Effector memory CD8-positive, alpha-beta T cell (primary cell): ENCODE measurements at regions not wholly inside any gene's neighbourhood (a gene's known extent, or its start where the extent isn't known, plus 50 kb on each side); places are given as distances from the start of the nearest gene placed in this dataset.

ENCODE experiments used
- ATAC-seq: fragments of 150-1000 bp; cut with Tn5 transposase; replicated peaks from 2 replicates; pipeline ENCODE4 v1.10.0; 2021; ENCODE audit warnings: mild to moderate bottlenecking, moderate library complexity
- DNase-seq, 3 experiments: peaks; one replicate each; pipeline ENCODE4 v3.0.0; 2021
- H3K27ac Mint-ChIP-seq, 2 donors: one replicate each; pipeline ENCODE4 v1.8.0; 2022; ENCODE audit warnings: mild to moderate bottlenecking in 2 of 2, mixed read lengths in 2 of 2, moderate library complexity in 2 of 2
- H3K27me3 Mint-ChIP-seq, 2 donors: one replicate each; pipeline ENCODE4 v1.8.0; 2022; ENCODE audit warnings: mixed read lengths in 2 of 2
- H3K36me3 Mint-ChIP-seq: one replicate; pipeline ENCODE4 v1.8.0; 2022; ENCODE audit warnings: mild to moderate bottlenecking, moderate library complexity, mixed read lengths; ENCODE audit not compliant: insufficient read depth
- H3K4me1 Mint-ChIP-seq, 2 donors: one replicate each; pipeline ENCODE4 v1.8.0; 2022; ENCODE audit warnings: low read depth in 2 of 2, mixed read lengths in 2 of 2
- H3K4me3 Mint-ChIP-seq, 2 donors: one replicate each; pipeline ENCODE4 v1.8.0; 2022; ENCODE audit warnings: mild to moderate bottlenecking in 2 of 2, mixed read lengths in 2 of 2, moderate library complexity in 2 of 2
- H3K9me3 Mint-ChIP-seq, 2 donors: one replicate each; pipeline ENCODE4 v1.8.0; 2022; ENCODE audit warnings: mixed read lengths in 2 of 2

- Mint-ChIP-seq H3K27ac (no peak overlapping the region), H3K9me3 (no peaks in the 10 kb centered on the region), H3K27me3 (no peaks in the 10 kb centered on the region), H3K4me1 (no peaks in the 10 kb centered on the region), H3K36me3 (no peaks in the 10 kb centered on the region), H3K4me3 (no peak overlapping the region)
- ATAC-seq (no peak), DNase-seq (no peak)
Observed at GRCh38 chr1:242774256-242774655, 249.8 kb upstream of the PLD5 start.

- H3K36me3 Mint-ChIP-seq: no peaks in the 10 kb centered on the region
- no peak for DNase-seq
- no peaks in the 10 kb centered on the region for H3K27me3 Mint-ChIP-seq
- no peak for ATAC-seq
- H3K9me3 Mint-ChIP-seq: peaks cover 0 to 1% of the 10 kb centered on the region in 2 donors
- no peak overlapping the region for H3K27ac Mint-ChIP-seq
- no peaks in the 10 kb centered on the region for H3K4me1 Mint-ChIP-seq
- no peak overlapping the region for H3K4me3 Mint-ChIP-seq
Observed at GRCh38 chr1:242770366-242770765, 245.9 kb upstream of the PLD5 start.

- ATAC-seq: no peak
- no peak overlapping the region for H3K27ac Mint-ChIP-seq
- no peaks in the 10 kb centered on the region for H3K4me1 Mint-ChIP-seq
- H3K9me3 Mint-ChIP-seq: peaks cover 6 to 8% of the 10 kb centered on the region in 2 donors
- no peaks in the 10 kb centered on the region for H3K36me3 Mint-ChIP-seq
- H3K27me3 Mint-ChIP-seq: no peaks in the 10 kb centered on the region
- no peak overlapping the region for H3K4me3 Mint-ChIP-seq
- no peak for DNase-seq
Observed at GRCh38 chr1:242764161-242764560, 239.7 kb upstream of the PLD5 start.

GRCh38 chr1:242761556-242761955 lies 237.1 kb upstream of the PLD5 start:
- no peaks in the 10 kb centered on the region for H3K36me3 Mint-ChIP-seq
- H3K4me1 Mint-ChIP-seq: no peaks in the 10 kb centered on the region
- no peak overlapping the region for H3K4me3 Mint-ChIP-seq

GRCh38 chr1:242754926-242755325 lies 230.4 kb upstream of the PLD5 start:
- Mint-ChIP-seq H3K4me1 (no peaks in the 10 kb centered on the region), H3K36me3 (no peaks in the 10 kb centered on the region), H3K4me3 (no peak overlapping the region), H3K27ac (no peak overlapping the region), H3K9me3 (peaks cover 0 to 2% of the 10 kb centered on the region in 2 donors), H3K27me3 (no peaks in the 10 kb centered on the region)
- DNase-seq (no peak), ATAC-seq (no peak)

More at GRCh38 chr1:242761556-242761955, 237.1 kb upstream of the PLD5 start:
- no peak overlapping the region for H3K27ac Mint-ChIP-seq
- DNase-seq: no peak
- H3K9me3 Mint-ChIP-seq: peaks cover 8% of the 10 kb centered on the region in 2 donors
- no peak for ATAC-seq
- no peaks in the 10 kb centered on the region for H3K27me3 Mint-ChIP-seq

- Mint-ChIP-seq H3K4me1 (no peaks in the 10 kb centered on the region), H3K27me3 (no peaks in the 10 kb centered on the region), H3K9me3 (peaks cover 0 to 2% of the 10 kb centered on the region in 2 donors), H3K27ac (no peak overlapping the region), H3K36me3 (no peaks in the 10 kb centered on the region), H3K4me3 (no peak overlapping the region)
- no peak for DNase-seq
- no peak for ATAC-seq
Observed at GRCh38 chr1:242754125-242754524, 229.6 kb upstream of the PLD5 start.

- Mint-ChIP-seq H3K36me3 (no peaks in the 10 kb centered on the region), H3K4me3 (no peak overlapping the region), H3K4me1 (no peaks in the 10 kb centered on the region), H3K27ac (no peak overlapping the region), H3K9me3 (peaks cover 0 to 15% of the 10 kb centered on the region in 2 donors), H3K27me3 (no peaks in the 10 kb centered on the region)
- DNase-seq (no peak), ATAC-seq (no peak)
Observed at GRCh38 chr1:242747233-242747632, 222.7 kb upstream of the PLD5 start.

- no peak for ATAC-seq
- Mint-ChIP-seq H3K27me3 (no peaks in the 10 kb centered on the region), H3K4me1 (no peaks in the 10 kb centered on the region), H3K27ac (no peak overlapping the region), H3K36me3 (no peaks in the 10 kb centered on the region), H3K9me3 (peaks cover 5 to 25% of the 10 kb centered on the region in 2 donors), H3K4me3 (no peak overlapping the region)
- no peak for DNase-seq
Observed at GRCh38 chr1:242745079-242745478, 220.6 kb upstream of the PLD5 start.

- no peak for ATAC-seq
Observed at GRCh38 chr1:242743983-242744780, 219.7 kb upstream of the PLD5 start.

GRCh38 chr1:242738702-242739645 lies 214.5 kb upstream of the PLD5 start:
- peaks cover 6 to 24% of the 10 kb centered on the region in 2 donors for H3K9me3 Mint-ChIP-seq
- ATAC-seq: no peak

More at GRCh38 chr1:242743983-242744780, 219.7 kb upstream of the PLD5 start:
- Mint-ChIP-seq H3K27ac (no peak overlapping the region), H3K4me3 (no peak overlapping the region), H3K27me3 (no peaks in the 10 kb centered on the region), H3K4me1 (no peaks in the 10 kb centered on the region), H3K9me3 (peaks cover 5 to 25% of the 10 kb centered on the region in 2 donors), H3K36me3 (no peaks in the 10 kb centered on the region)
- DNase-seq: no peak

GRCh38 chr1:242736611-242737010 lies 212.1 kb upstream of the PLD5 start:
- Mint-ChIP-seq H3K9me3 (peaks cover 4 to 5% of the 10 kb centered on the region in 2 donors), H3K4me3 (no peak overlapping the region), H3K27ac (no peak overlapping the region), H3K36me3 (no peaks in the 10 kb centered on the region), H3K27me3 (no peaks in the 10 kb centered on the region), H3K4me1 (no peaks in the 10 kb centered on the region)
- ATAC-seq (no peak), DNase-seq (no peak)

More at GRCh38 chr1:242738702-242739645, 214.5 kb upstream of the PLD5 start:
- no peak for DNase-seq
- Mint-ChIP-seq H3K36me3 (no peaks in the 10 kb centered on the region), H3K27ac (no peak overlapping the region), H3K27me3 (no peaks in the 10 kb centered on the region), H3K4me1 (no peaks in the 10 kb centered on the region), H3K4me3 (no peak overlapping the region)

- no peak for ATAC-seq
- no peaks in the 10 kb centered on the region for H3K4me1 Mint-ChIP-seq
- no peaks in the 10 kb centered on the region for H3K27me3 Mint-ChIP-seq
- no peaks in the 10 kb centered on the region for H3K36me3 Mint-ChIP-seq
- no peak overlapping the region for H3K27ac Mint-ChIP-seq
- no peak overlapping the region for H3K4me3 Mint-ChIP-seq
- DNase-seq: no peak
- peaks cover 0 to 1% of the 10 kb centered on the region in 2 donors for H3K9me3 Mint-ChIP-seq
Observed at GRCh38 chr1:242735323-242735722, 210.8 kb upstream of the PLD5 start.

- H3K27me3 Mint-ChIP-seq: no peaks in the 10 kb centered on the region
- H3K36me3 Mint-ChIP-seq: no peaks in the 10 kb centered on the region
- DNase-seq (no peak), ATAC-seq (no peak)
- peaks cover 0 to 1% of the 10 kb centered on the region in 2 donors for H3K9me3 Mint-ChIP-seq
- H3K27ac Mint-ChIP-seq: no peak overlapping the region
- no peaks in the 10 kb centered on the region for H3K4me1 Mint-ChIP-seq
- H3K4me3 Mint-ChIP-seq: no peak overlapping the region
Observed at GRCh38 chr1:242731446-242731845, 206.9 kb upstream of the PLD5 start.
